GM12878 (cell line): ENCODE measurements at regions not wholly inside any gene's neighbourhood (a gene's known extent, or its start where the extent isn't known, plus 50 kb on each side); places are given as distances from the start of the nearest gene placed in this dataset.

Experiments used
- ATAC-seq: fragments of 200-7000 bp; cut with Tn5 transposase; 3 replicates; pipeline ENCODE4 v1.9.1; 2020; ENCODE audit warnings: mild to moderate bottlenecking, moderate library complexity
- BruUV-seq: library from RNA; stranded (reverse); fragments of 400-500 nt; replicated peaks from 2 replicates; lab custom pipeline; 2021; lab: Mats Ljungman, UMichigan
- CTCF ChIA-PET: fragments of 300-600 bp; sonication (Branson Sonifier 250); formaldehyde crosslinking; extraction: SDS; loops from one replicate; lab custom pipeline; 2021; ENCODE audit warnings: inconsistent platforms; lab: Yijun Ruan, JAX
- POLR2A ChIA-PET: fragments of 350-600 bp; formaldehyde crosslinking; extraction: SDS; loops from one replicate; lab custom pipeline; 2021; ENCODE audit warnings: inconsistent platforms; lab: Charles Lee
- RAD21 ChIA-PET: fragments of 300-600 bp; sonication (Branson Sonifier 250); formaldehyde crosslinking; loops from one replicate; lab custom pipeline; 2023; ENCODE audit warnings: antibody characterized with exemption; ENCODE audit not compliant: unreplicated experiment; lab: Charles Lee
- SMC1A ChIA-PET: fragments of 300-600 bp; sonication (Branson Sonifier 250); formaldehyde crosslinking; loops from one replicate; lab custom pipeline; 2023; ENCODE audit not compliant: unreplicated experiment, uncharacterized antibody; lab: Charles Lee
- DNase-seq: peaks from one replicate; pipeline ENCODE4 v3.0.0-alpha.2; 2011; ENCODE audit warnings: low read depth, low spot score
- FAIRE-seq: peaks from 3 replicates; lab custom pipeline; 2011; peaks lifted over from hg19 to GRCh38; lab: Jason Lieb, UNC
- H2AFZ ChIP-seq: 2 replicates; pipeline ENCODE4 v1.6.0; 2011; ENCODE audit warnings: low read depth, low read length, control low read depth; ENCODE audit not compliant: control insufficient read depth
- H3K27ac ChIP-seq: 2 replicates; pipeline ENCODE4 v1.5.1; 2011; ENCODE audit warnings: control low read depth; ENCODE audit not compliant: control insufficient read depth, insufficient read depth
- H3K27me3 ChIP-seq, 2 experiments: replicated peaks in 1 of 2; 2 replicates each; pipeline versions ENCODE4 v1.6.0 to v1.6.1; 2011; ENCODE audit warnings: low read length in 1 of 2; ENCODE audit not compliant: control insufficient read depth in 2 of 2, insufficient read depth in 2 of 2
- H3K36me3 ChIP-seq, 2 experiments: 2 replicates each; pipeline ENCODE4 v1.5.1; 2011; ENCODE audit warnings: low read length in 1 of 2; ENCODE audit not compliant: control insufficient read depth in 2 of 2, insufficient read depth in 2 of 2
- H3K4me1 ChIP-seq: 2 replicates; pipeline ENCODE4 v1.6.1; 2011; ENCODE audit warnings: mild to moderate bottlenecking, low read length, moderate library complexity, mixed read lengths; ENCODE audit not compliant: control insufficient read depth, insufficient read depth
- H3K4me2 ChIP-seq: 2 replicates; pipeline ENCODE4 v1.6.0; 2011; ENCODE audit warnings: control low read depth; ENCODE audit not compliant: control insufficient read depth, insufficient read depth
- H3K4me3 ChIP-seq: fragments of 200-600 bp; sonication (generic); 2 replicates; pipeline ENCODE4 v1.5.1; 2016
- H3K79me2 ChIP-seq: 2 replicates; pipeline ENCODE4 v1.6.0; 2011; ENCODE audit warnings: low read length; ENCODE audit not compliant: control insufficient read depth, insufficient read depth
- H3K9ac ChIP-seq: 2 replicates; pipeline ENCODE4 v1.8.0; 2011; ENCODE audit warnings: low read length, control low read depth, mixed read lengths; ENCODE audit not compliant: control insufficient read depth, insufficient read depth
- H3K9me3 ChIP-seq: replicated peaks from 3 replicates; pipeline ENCODE4 v1.5.1; 2011; ENCODE audit warnings: mild to moderate bottlenecking, low read length; ENCODE audit not compliant: control insufficient read depth, insufficient read depth
- H4K20me1 ChIP-seq: 2 replicates; pipeline ENCODE4 v1.6.0; 2011; ENCODE audit not compliant: control insufficient read depth, insufficient read depth
- BMI1 ChIP-seq: fragments of 450-650 bp; IDR thresholded peaks from 2 replicates; pipeline ENCODE4 v1.6.1; 2016; ENCODE audit warnings: mild to moderate bottlenecking, moderate library complexity, borderline replicate concordance
- CHD1 ChIP-seq: IDR thresholded peaks from 2 replicates; pipeline ENCODE4 v1.6.1; 2012; ENCODE audit warnings: low read depth, low read length, improper control_type of control experiment
- FOXM1 ChIP-seq: IDR thresholded peaks from 2 replicates; pipeline ENCODE4 v1.6.1; 2012; ENCODE audit warnings: low read depth, mild to moderate bottlenecking, inconsistent platforms, low read length, moderate library complexity
- HDAC2 ChIP-seq: fragments of 200-600 bp; sonication (generic); IDR thresholded peaks from 2 replicates; pipeline ENCODE4 v1.6.1; 2017
- HDAC6 ChIP-seq: fragments of 200-600 bp; sonication (generic); IDR thresholded peaks from one replicate; pipeline ENCODE4 v1.8.0; 2017; ENCODE audit warnings: antibody characterized with exemption; ENCODE audit not compliant: unreplicated experiment
- LARP7 ChIP-seq: fragments of 450-650 bp; IDR thresholded peaks from 2 replicates; pipeline ENCODE4 v1.6.1; 2017; ENCODE audit warnings: mild to moderate bottlenecking
- MYB ChIP-seq: fragments of 150-350 bp; IDR thresholded peaks from 2 replicates; pipeline ENCODE4 v1.6.1; 2014; ENCODE audit warnings: mild to moderate bottlenecking, low read depth, low read length, borderline replicate concordance
- NR2C1 ChIP-seq: fragments of 450-650 bp; IDR thresholded peaks from 2 replicates; pipeline ENCODE4 v1.6.1; 2017; ENCODE audit warnings: antibody characterized with exemption, mild to moderate bottlenecking, moderate library complexity
- PML ChIP-seq: IDR thresholded peaks from 2 replicates; pipeline ENCODE4 v1.6.1; 2012; ENCODE audit warnings: low read length, inconsistent platforms
- SMC3 ChIP-seq: IDR thresholded peaks from 2 replicates; pipeline ENCODE4 v1.6.1; 2011; ENCODE audit warnings: low read length, improper control_type of control experiment, borderline replicate concordance
- TAF1 ChIP-seq: IDR thresholded peaks from 2 replicates; pipeline ENCODE4 v1.6.1; 2011; ENCODE audit warnings: mild to moderate bottlenecking, low read depth, low read length, borderline replicate concordance
- ZBTB33 ChIP-seq: fragments of 450-650 bp; IDR thresholded peaks from 2 replicates; pipeline ENCODE4 v1.6.1; 2017; ENCODE audit warnings: mild to moderate bottlenecking
- ZNF274 ChIP-seq: IDR thresholded peaks from one replicate; pipeline ENCODE4 v1.8.0; 2011; ENCODE audit not compliant: insufficient read length, insufficient read depth
- WGBS: methylation state at CpG from one replicate; pipeline ENCODE4 v1.1.6; 2016; ENCODE audit warnings: low lambda C conversion rate; ENCODE audit not compliant: insufficient replicate concordance, insufficient coverage; ENCODE audit errors: missing lambda C conversion rate; 5-methylcytosine and 5-hydroxymethylcytosine counted together
- in situ Hi-C: fragments of 300-500 bp; cut with MboI; formaldehyde crosslinking; loops from 9 replicates; pipeline ENCODE4 v1.14.3; 2018; ENCODE audit warnings: mixed read lengths
- intact Hi-C: fragments of 100-400 bp; cut with micrococcal nuclease; formaldehyde crosslinking; loops from one replicate; pipeline ENCODE4 v1.14.2; 2022; ENCODE audit not compliant: unreplicated experiment

GRCh38 chr10:128440513-128441160 is 314.4 kb upstream of the MKI67 start (continued):
- TF ChIP-seq BMI1: no peak
- TF ChIP-seq SMC3: no peak

- no peak overlapping the region for H3K9ac ChIP-seq
- intact Hi-C loops (no loop called here), in situ Hi-C loops (no loop called here)
- WGBS: 49% methylated on average over 3 of the region's 3 CpGs
- no peak overlapping the region for H2AFZ ChIP-seq
- ATAC-seq: no peak
- H3K79me2 ChIP-seq: no peaks in the 10 kb centered on the region
- FAIRE-seq: no peak
- no peak overlapping the region for H3K4me3 ChIP-seq
- no peaks in the 10 kb centered on the region for H3K27me3 ChIP-seq
- ChIA-PET RAD21 (no interaction called here), POLR2A (no interaction called here), SMC1A (no interaction called here), CTCF (no interaction called here)
- H3K4me2 ChIP-seq: no peak overlapping the region
- H3K4me1 ChIP-seq: no peaks in the 10 kb centered on the region
- no peaks in the 10 kb centered on the region for H3K36me3 ChIP-seq
- no peak for DNase-seq
- no TSS peak for BruUV-seq
- H4K20me1 ChIP-seq: no peaks in the 10 kb centered on the region
- H3K27ac ChIP-seq: no peak overlapping the region
- no peak for TF ChIP-seq TAF1
- H3K9me3 ChIP-seq: no peaks in the 10 kb centered on the region
Measured at GRCh38 chr10:128443925-128444518, 317.8 kb upstream of the MKI67 start.

GRCh38 chr10:128448796-128449195 is 322.6 kb upstream of the MKI67 start:
- SMC1A ChIA-PET: no interaction called here
- POLR2A ChIA-PET: no interaction called here
- Histone ChIP-seq H3K36me3 (no peaks in the 10 kb centered on the region), H3K9ac (no peak overlapping the region), H3K27ac (no peak overlapping the region), H3K79me2 (no peaks in the 10 kb centered on the region), H3K4me1 (no peaks in the 10 kb centered on the region), H3K27me3 (no peaks in the 10 kb centered on the region), H3K4me2 (no peak overlapping the region), H3K4me3 (no peak overlapping the region), H2AFZ (no peak overlapping the region), H3K9me3 (no peaks in the 10 kb centered on the region), H4K20me1 (no peaks in the 10 kb centered on the region)
- CTCF ChIA-PET: interaction anchor here (0.6 kb wide), 1 partner anchor 15 kb away, joined by 3 read pairs; no protein-coding TSS in a partner anchor
- ATAC-seq: no peak
- RAD21 ChIA-PET: no interaction called here
- TF ChIP-seq PML (no peak), MYB (no peak), FOXM1 (no peak), LARP7 (no peak), HDAC2 (no peak), ZBTB33 (no peak), NR2C1 (no peak), CHD1 (no peak), SMC3 (no peak), ZNF274 (no peak), HDAC6 (no peak)
- WGBS: 31% methylated on average over 5 of the region's 5 CpGs
- FAIRE-seq: no peak
- no TSS peak for BruUV-seq
- in situ Hi-C loops: no loop called here
- DNase-seq: no peak
- intact Hi-C loops: no loop called here
